ENCODE measurements at regions not wholly inside any gene's neighbourhood (a gene's known extent, or its start where the extent isn't known, plus 50 kb on each side); places are given as distances from the start of the nearest gene placed in this dataset.

GRCh38 chr14:66375046-66375964, 110.9 kb upstream of the CCDC196 start:
- Histone ChIP-seq H3K36me3 (replicated peaks) (no peaks in the 10 kb centered on the region), H3K27me3 (replicated peaks) (no peaks in the 10 kb centered on the region), H3K4me3 (ENCODE audit: low read depth, low read length) (no peak overlapping the region), H3K27ac (no peak overlapping the region)
- in situ Hi-C loops (cut with HindIII; ENCODE audit: low pct_ligation_motif_present, low sequenced_read_pairs), result no loop called here
- no peak for TF ChIP-seq CTCF (IDR thresholded peaks at IDR 0.05; ENCODE audit: low read depth, low read length, missing control alignments)
- no peak for DNase-seq

GRCh38 chr14:66377574-66377973, 108.6 kb upstream of the CCDC196 start:
- Histone ChIP-seq H3K4me3 (ENCODE audit: low read depth, low read length) (no peak overlapping the region), H3K27me3 (replicated peaks) (no peaks in the 10 kb centered on the region), H3K36me3 (replicated peaks) (no peaks in the 10 kb centered on the region), H3K27ac (no peak overlapping the region)
- in situ Hi-C loops (cut with HindIII; ENCODE audit: low pct_ligation_motif_present, low sequenced_read_pairs), result no loop called here
- no peak for DNase-seq
- no peak for TF ChIP-seq CTCF (IDR thresholded peaks at IDR 0.05; ENCODE audit: low read depth, low read length, missing control alignments)

GRCh38 chr14:66378712-66379505, 107.3 kb upstream of the CCDC196 start:
- Histone ChIP-seq H3K36me3 (replicated peaks) (no peaks in the 10 kb centered on the region), H3K27me3 (replicated peaks) (no peaks in the 10 kb centered on the region), H3K4me3 (ENCODE audit: low read depth, low read length) (no peak overlapping the region), H3K27ac (no peak overlapping the region)
- no peak for TF ChIP-seq CTCF (IDR thresholded peaks at IDR 0.05; ENCODE audit: low read depth, low read length, missing control alignments)
- no peak for DNase-seq
- in situ Hi-C loops (cut with HindIII; ENCODE audit: low pct_ligation_motif_present, low sequenced_read_pairs), result no loop called here

GRCh38 chr14:66380143-66380542, 106.0 kb upstream of the CCDC196 start:
- H3K27me3 ChIP-seq (replicated peaks), result no peaks in the 10 kb centered on the region
- no peak overlapping the region for H3K27ac ChIP-seq
- H3K4me3 ChIP-seq (ENCODE audit: low read depth, low read length), result no peak overlapping the region
- no peaks in the 10 kb centered on the region for H3K36me3 ChIP-seq (replicated peaks)
- no peak for DNase-seq
- TF ChIP-seq CTCF (IDR thresholded peaks at IDR 0.05; ENCODE audit: low read depth, low read length, missing control alignments), result no peak
- in situ Hi-C loops (cut with HindIII; ENCODE audit: low pct_ligation_motif_present, low sequenced_read_pairs), result no loop called here

- no peak for TF ChIP-seq CTCF (IDR thresholded peaks at IDR 0.05; ENCODE audit: low read depth, low read length, missing control alignments)
- Histone ChIP-seq H3K27ac (no peak overlapping the region), H3K27me3 (replicated peaks) (no peaks in the 10 kb centered on the region), H3K36me3 (replicated peaks) (no peaks in the 10 kb centered on the region), H3K4me3 (ENCODE audit: low read depth, low read length) (no peak overlapping the region)
- in situ Hi-C loops (cut with HindIII; ENCODE audit: low pct_ligation_motif_present, low sequenced_read_pairs), result no loop called here
- DNase-seq, result no peak
Observed at GRCh38 chr14:66381755-66382154, 104.4 kb upstream of the CCDC196 start.

Data from brain microvascular endothelial cell (primary cell).